ENCODE measurements at regions not wholly inside any gene's neighbourhood (a gene's known extent, or its start where the extent isn't known, plus 50 kb on each side); places are given as distances from the start of the nearest gene placed in this dataset.

- no peak overlapping the region for H3K4me3 ChIP-seq (ENCODE audit: low read depth, low read length)
- in situ Hi-C loops (cut with HindIII; ENCODE audit: low sequenced_read_pairs), result no loop called here
- TF ChIP-seq CTCF (IDR thresholded peaks at IDR 0.05; ENCODE audit: low read depth, low read length), result no peak
- DNase-seq (ENCODE audit: low read depth, low spot score), result peak; percentile 44
Observed at GRCh38 chr2:136238286-136239078, 120.5 kb upstream of the CXCR4 start.

GRCh38 chr2:136236019-136236418, 118.1 kb upstream of the CXCR4 start:
- no peak for TF ChIP-seq CTCF (IDR thresholded peaks at IDR 0.05; ENCODE audit: low read depth, low read length)
- H3K4me3 ChIP-seq (ENCODE audit: low read depth, low read length), result no peak overlapping the region
- peak; percentile 70 for DNase-seq (ENCODE audit: low read depth, low spot score)
- in situ Hi-C loops (cut with HindIII; ENCODE audit: low sequenced_read_pairs), result no loop called here

GRCh38 chr2:136235546-136235945, 117.6 kb upstream of the CXCR4 start:
- TF ChIP-seq CTCF (IDR thresholded peaks at IDR 0.05; ENCODE audit: low read depth, low read length), result no peak
- in situ Hi-C loops (cut with HindIII; ENCODE audit: low sequenced_read_pairs), result no loop called here
- H3K4me3 ChIP-seq (ENCODE audit: low read depth, low read length), result no peak overlapping the region
- DNase-seq (ENCODE audit: low read depth, low spot score), result no peak

- H3K4me3 ChIP-seq (ENCODE audit: low read depth, low read length), result no peak overlapping the region
- no peak for TF ChIP-seq CTCF (IDR thresholded peaks at IDR 0.05; ENCODE audit: low read depth, low read length)
- no peak for DNase-seq (ENCODE audit: low read depth, low spot score)
- in situ Hi-C loops (cut with HindIII; ENCODE audit: low sequenced_read_pairs), result no loop called here
Observed at GRCh38 chr2:136234261-136234660, 116.3 kb upstream of the CXCR4 start.

- in situ Hi-C loops (cut with HindIII; ENCODE audit: low sequenced_read_pairs), result no loop called here
Observed at GRCh38 chr2:136233298-136233697, 115.3 kb upstream of the CXCR4 start.

GRCh38 chr2:136232456-136233172, 114.7 kb upstream of the CXCR4 start:
- DNase-seq (ENCODE audit: low read depth, low spot score), result no peak

More at GRCh38 chr2:136233298-136233697, 115.3 kb upstream of the CXCR4 start:
- DNase-seq (ENCODE audit: low read depth, low spot score), result no peak
- TF ChIP-seq CTCF (IDR thresholded peaks at IDR 0.05; ENCODE audit: low read depth, low read length), result no peak
- no peak overlapping the region for H3K4me3 ChIP-seq (ENCODE audit: low read depth, low read length)

More at GRCh38 chr2:136232456-136233172, 114.7 kb upstream of the CXCR4 start:
- TF ChIP-seq CTCF (IDR thresholded peaks at IDR 0.05; ENCODE audit: low read depth, low read length), result no peak
- in situ Hi-C loops (cut with HindIII; ENCODE audit: low sequenced_read_pairs), result no loop called here
- no peak overlapping the region for H3K4me3 ChIP-seq (ENCODE audit: low read depth, low read length)

Data from astrocyte of the spinal cord (primary cell).